ENCODE measurements at regions not wholly inside any gene's neighbourhood (a gene's known extent, or its start where the extent isn't known, plus 50 kb on each side); places are given as distances from the start of the nearest gene placed in this dataset.
A peak's percentile ranks its signal among the peaks of the same experiment; 100 is the strongest.

DNA sequence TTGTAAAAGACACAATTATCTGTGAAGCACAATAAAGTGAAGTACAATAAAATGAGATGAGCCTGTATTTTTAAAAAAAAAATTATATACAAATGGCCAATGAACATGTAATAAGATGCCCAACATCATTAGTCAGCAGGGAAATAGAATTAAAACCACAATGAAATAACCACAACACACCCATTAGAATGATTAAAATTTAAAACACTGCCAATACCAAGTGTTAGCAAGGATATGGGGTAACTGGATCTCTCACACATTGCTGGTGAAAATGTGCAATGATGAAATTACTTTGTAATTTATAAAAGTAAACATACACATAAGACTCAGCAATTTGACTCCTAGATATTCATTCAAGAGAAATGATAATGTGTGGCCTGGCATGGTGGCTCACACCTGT lies 62.8 kb downstream of the SHOC1 start:
- POLR2A ChIA-PET, result interaction anchor here (0.7 to 2.0 kb wide), 4 partner anchors 11 to 70 kb away, joined by 3 to 17 read pairs (median 6); partner anchors contain the start of gene GNG10
- no peaks in the 10 kb centered on the region for H3K27me3 Mint-ChIP-seq (ENCODE audit: insufficient read depth, unreplicated experiment)
- CTCF ChIA-PET, result interaction anchor here (1.5 kb wide), 1 partner anchor 11 kb away, joined by 4 read pairs; no protein-coding TSS in a partner anchor
- peak; percentile 57 for DNase-seq (ENCODE audit: unreplicated experiment)
- TF ChIP-seq, protein P1, sequence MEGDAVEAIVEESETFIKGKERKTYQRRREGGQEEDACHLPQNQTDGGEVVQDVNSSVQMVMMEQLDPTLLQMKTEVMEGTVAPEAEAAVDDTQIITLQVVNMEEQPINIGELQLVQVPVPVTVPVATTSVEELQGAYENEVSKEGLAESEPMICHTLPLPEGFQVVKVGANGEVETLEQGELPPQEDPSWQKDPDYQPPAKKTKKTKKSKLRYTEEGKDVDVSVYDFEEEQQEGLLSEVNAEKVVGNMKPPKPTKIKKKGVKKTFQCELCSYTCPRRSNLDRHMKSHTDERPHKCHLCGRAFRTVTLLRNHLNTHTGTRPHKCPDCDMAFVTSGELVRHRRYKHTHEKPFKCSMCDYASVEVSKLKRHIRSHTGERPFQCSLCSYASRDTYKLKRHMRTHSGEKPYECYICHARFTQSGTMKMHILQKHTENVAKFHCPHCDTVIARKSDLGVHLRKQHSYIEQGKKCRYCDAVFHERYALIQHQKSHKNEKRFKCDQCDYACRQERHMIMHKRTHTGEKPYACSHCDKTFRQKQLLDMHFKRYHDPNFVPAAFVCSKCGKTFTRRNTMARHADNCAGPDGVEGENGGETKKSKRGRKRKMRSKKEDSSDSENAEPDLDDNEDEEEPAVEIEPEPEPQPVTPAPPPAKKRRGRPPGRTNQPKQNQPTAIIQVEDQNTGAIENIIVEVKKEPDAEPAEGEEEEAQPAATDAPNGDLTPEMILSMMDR (IDR thresholded peaks at IDR 0.05; ENCODE audit: unreplicated experiment), result no peak
- H3K4me1 Mint-ChIP-seq (ENCODE audit: insufficient read depth, unreplicated experiment), result peaks cover 21% of the 10 kb centered on the region
- no peak overlapping the region for H3K4me3 Mint-ChIP-seq (ENCODE audit: unreplicated experiment)
- H3K9me3 Mint-ChIP-seq (ENCODE audit: unreplicated experiment), result peaks cover 5% of the 10 kb centered on the region
- H3K36me3 Mint-ChIP-seq (ENCODE audit: insufficient read depth, unreplicated experiment), result peaks cover 6% of the 10 kb centered on the region
- BruUV-seq (replicated peaks), result no TSS peak
- intact Hi-C loops (cut with micrococcal nuclease), result no loop called here
- H3K27ac Mint-ChIP-seq (ENCODE audit: low read depth, unreplicated experiment), result no peak overlapping the region

GRCh38 chr9:111730937-111731567 lies 63.7 kb downstream of the SHOC1 start:
- peak overlapping the region; percentile 24 for H3K27ac Mint-ChIP-seq (ENCODE audit: low read depth, unreplicated experiment)
- intact Hi-C loops (cut with micrococcal nuclease), result no loop called here
- H3K27me3 Mint-ChIP-seq (ENCODE audit: insufficient read depth, unreplicated experiment), result no peaks in the 10 kb centered on the region
- peaks cover 21% of the 10 kb centered on the region for H3K4me1 Mint-ChIP-seq (ENCODE audit: insufficient read depth, unreplicated experiment)
- ChIA-PET CTCF (interaction anchor here (0.7 to 1.5 kb wide), 3 partner anchors 12 to 631 kb away, joined by 3 to 6 read pairs (median 4); no protein-coding TSS in a partner anchor), POLR2A (interaction anchor here (0.7 to 2.0 kb wide), 6 partner anchors 12 to 166 kb away, joined by 3 to 17 read pairs (median 8); partner anchors contain the start of genes DNAJC25, GNG10 and UGCG)
- peaks cover 5% of the 10 kb centered on the region for H3K9me3 Mint-ChIP-seq (ENCODE audit: unreplicated experiment)
- TF ChIP-seq, protein P1 (IDR thresholded peaks at IDR 0.05; ENCODE audit: unreplicated experiment), result no peak
- H3K36me3 Mint-ChIP-seq (ENCODE audit: insufficient read depth, unreplicated experiment), result peaks cover 6% of the 10 kb centered on the region
- DNase-seq (ENCODE audit: unreplicated experiment), result peak; percentile 87
- no TSS peak for BruUV-seq (replicated peaks)
- H3K4me3 Mint-ChIP-seq (ENCODE audit: unreplicated experiment), result peak overlapping the region; percentile 4

GRCh38 chr9:111728617-111729366 lies 65.9 kb downstream of the SHOC1 start:
- POLR2A ChIA-PET, result interaction anchor here (0.5 to 2.2 kb wide), 10 partner anchors 9 to 650 kb away, joined by 3 to 12 read pairs (median 3); partner anchors contain the start of gene PTGR1
- BruUV-seq (replicated peaks), result no TSS peak
- peaks cover 5% of the 10 kb centered on the region for H3K9me3 Mint-ChIP-seq (ENCODE audit: unreplicated experiment)
- no peaks in the 10 kb centered on the region for H3K27me3 Mint-ChIP-seq (ENCODE audit: insufficient read depth, unreplicated experiment)
- peak overlapping the region; percentile 88 for H3K27ac Mint-ChIP-seq (ENCODE audit: low read depth, unreplicated experiment)
- H3K4me1 Mint-ChIP-seq (ENCODE audit: insufficient read depth, unreplicated experiment), result peaks cover 21% of the 10 kb centered on the region
- CTCF ChIA-PET, result interaction anchor here (0.9 kb wide), 1 partner anchor 352 kb away, joined by 3 read pairs; no protein-coding TSS in a partner anchor
- TF ChIP-seq, protein P1 (IDR thresholded peaks at IDR 0.05; ENCODE audit: unreplicated experiment), result no peak
- H3K4me3 Mint-ChIP-seq (ENCODE audit: unreplicated experiment), result peak overlapping the region; percentile 35
- peaks cover 7% of the 10 kb centered on the region for H3K36me3 Mint-ChIP-seq (ENCODE audit: insufficient read depth, unreplicated experiment)
- intact Hi-C loops (cut with micrococcal nuclease), result no loop called here
- peak; percentile 93 for DNase-seq (ENCODE audit: unreplicated experiment)

GRCh38 chr9:111728143-111728542 lies 66.6 kb downstream of the SHOC1 start:
- intact Hi-C loops (cut with micrococcal nuclease), result no loop called here
- peak overlapping the region; percentile 88 for H3K27ac Mint-ChIP-seq (ENCODE audit: low read depth, unreplicated experiment)
- H3K9me3 Mint-ChIP-seq (ENCODE audit: unreplicated experiment), result peaks cover 5% of the 10 kb centered on the region
- peak; percentile 62 for DNase-seq (ENCODE audit: unreplicated experiment)
- ChIA-PET CTCF (interaction anchor here (0.9 kb wide), 1 partner anchor 352 kb away, joined by 3 read pairs; no protein-coding TSS in a partner anchor), POLR2A (interaction anchor here (0.7 to 2.2 kb wide), 9 partner anchors 9 to 651 kb away, joined by 3 to 12 read pairs (median 3); partner anchors contain the start of genes DNAJC25 and PTGR1)
- peaks cover 21% of the 10 kb centered on the region for H3K4me1 Mint-ChIP-seq (ENCODE audit: insufficient read depth, unreplicated experiment)
- H3K4me3 Mint-ChIP-seq (ENCODE audit: unreplicated experiment), result peak overlapping the region; percentile 35
- TF ChIP-seq, protein P1 (IDR thresholded peaks at IDR 0.05; ENCODE audit: unreplicated experiment), result no peak
- H3K27me3 Mint-ChIP-seq (ENCODE audit: insufficient read depth, unreplicated experiment), result no peaks in the 10 kb centered on the region
- no TSS peak for BruUV-seq (replicated peaks)
- peaks cover 7% of the 10 kb centered on the region for H3K36me3 Mint-ChIP-seq (ENCODE audit: insufficient read depth, unreplicated experiment)

Measured in MCF 10A (cell line).